Kidney epithelial cell (primary cell): ENCODE measurements at regions not wholly inside any gene's neighbourhood (a gene's known extent, or its start where the extent isn't known, plus 50 kb on each side); places are given as distances from the start of the nearest gene placed in this dataset.

Experiments
- DNase-seq: peaks from one replicate; pipeline ENCODE4 v3.0.0-alpha.2; 2010; ENCODE audit warnings: low read depth
- H3K27me3 ChIP-seq: 2 replicates; pipeline ENCODE4 v1.6.0; 2011; ENCODE audit warnings: low read length; ENCODE audit not compliant: control insufficient read depth, insufficient read depth
- H3K36me3 ChIP-seq: 2 replicates; pipeline ENCODE4 v1.5.1; 2011; ENCODE audit warnings: low read length; ENCODE audit not compliant: control insufficient read depth, insufficient read depth
- H3K4me3 ChIP-seq: 2 replicates; pipeline ENCODE4 v1.5.1; 2011; ENCODE audit warnings: low read depth, mild to moderate bottlenecking, control low read depth, low read length
- TF ChIP-seq, protein P1 (sequence below): IDR thresholded peaks from 2 replicates; pipeline ENCODE4 v1.5.1; 2011; ENCODE audit warnings: mild to moderate bottlenecking, moderate library complexity, low read length, control low read depth, inconsistent platforms; ENCODE audit not compliant: insufficient read depth, poor library complexity, severe bottlenecking

DNA sequence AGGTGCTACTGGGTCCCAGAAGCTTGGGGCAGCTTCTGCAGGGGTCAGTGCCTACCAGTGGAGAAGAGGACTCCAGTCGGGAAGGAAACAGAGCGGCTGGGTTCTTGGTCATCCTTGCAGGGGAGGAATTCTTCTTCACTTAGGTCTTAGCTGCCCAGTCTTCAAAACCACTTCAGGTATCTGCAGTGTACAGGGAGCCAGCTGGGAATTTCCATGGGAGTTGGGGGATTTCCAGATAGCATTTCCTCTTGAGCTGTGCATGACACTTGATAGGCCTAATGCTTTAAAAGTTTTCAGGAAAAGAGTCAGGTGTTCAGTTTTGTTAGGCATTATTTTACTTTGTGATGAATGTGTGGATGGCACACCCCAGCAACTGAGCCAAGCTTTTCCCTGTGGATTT lies 58.1 kb upstream of the ENPP6 start:
- no peaks in the 10 kb centered on the region for H3K27me3 ChIP-seq
- TF ChIP-seq, protein P1, sequence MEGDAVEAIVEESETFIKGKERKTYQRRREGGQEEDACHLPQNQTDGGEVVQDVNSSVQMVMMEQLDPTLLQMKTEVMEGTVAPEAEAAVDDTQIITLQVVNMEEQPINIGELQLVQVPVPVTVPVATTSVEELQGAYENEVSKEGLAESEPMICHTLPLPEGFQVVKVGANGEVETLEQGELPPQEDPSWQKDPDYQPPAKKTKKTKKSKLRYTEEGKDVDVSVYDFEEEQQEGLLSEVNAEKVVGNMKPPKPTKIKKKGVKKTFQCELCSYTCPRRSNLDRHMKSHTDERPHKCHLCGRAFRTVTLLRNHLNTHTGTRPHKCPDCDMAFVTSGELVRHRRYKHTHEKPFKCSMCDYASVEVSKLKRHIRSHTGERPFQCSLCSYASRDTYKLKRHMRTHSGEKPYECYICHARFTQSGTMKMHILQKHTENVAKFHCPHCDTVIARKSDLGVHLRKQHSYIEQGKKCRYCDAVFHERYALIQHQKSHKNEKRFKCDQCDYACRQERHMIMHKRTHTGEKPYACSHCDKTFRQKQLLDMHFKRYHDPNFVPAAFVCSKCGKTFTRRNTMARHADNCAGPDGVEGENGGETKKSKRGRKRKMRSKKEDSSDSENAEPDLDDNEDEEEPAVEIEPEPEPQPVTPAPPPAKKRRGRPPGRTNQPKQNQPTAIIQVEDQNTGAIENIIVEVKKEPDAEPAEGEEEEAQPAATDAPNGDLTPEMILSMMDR: no peak
- no peak for DNase-seq
- no peaks in the 10 kb centered on the region for H3K36me3 ChIP-seq
- H3K4me3 ChIP-seq: no peak overlapping the region

DNA sequence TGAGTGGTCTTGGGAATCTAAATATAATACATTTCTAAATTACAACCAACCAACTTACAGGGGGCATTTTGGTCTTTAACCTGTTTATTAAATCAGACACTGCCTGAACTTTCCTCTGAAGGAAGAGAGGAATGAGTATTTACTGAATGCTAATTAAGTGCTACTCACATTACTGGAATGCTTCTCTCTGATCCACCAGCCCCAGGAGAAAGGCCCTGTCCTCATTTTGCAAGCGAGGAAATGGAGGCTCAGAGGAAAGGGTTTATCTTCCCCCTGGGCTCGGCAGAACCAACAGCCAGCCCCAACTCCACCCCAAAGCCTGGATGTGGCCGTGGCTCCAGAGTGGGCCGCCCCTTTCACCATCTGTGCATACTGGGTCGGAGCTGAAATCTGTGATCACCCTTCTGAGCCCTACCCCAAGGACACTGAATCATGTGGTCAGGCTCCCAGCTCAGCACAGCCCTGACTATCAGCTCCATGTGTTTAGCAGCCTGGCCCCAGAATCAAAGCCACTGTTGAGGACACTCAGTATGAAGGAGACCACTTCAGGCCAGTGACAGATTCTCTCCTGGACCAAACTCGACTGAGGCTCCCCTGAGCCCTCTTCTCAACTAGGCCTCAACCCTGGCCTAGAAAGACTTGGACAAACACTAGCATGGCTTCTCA lies 56.7 kb upstream of the ENPP6 start:
- TF ChIP-seq, protein P1: no peak
- Histone ChIP-seq H3K27me3 (no peaks in the 10 kb centered on the region), H3K4me3 (no peak overlapping the region), H3K36me3 (no peaks in the 10 kb centered on the region)
- DNase-seq: no peak

DNA sequence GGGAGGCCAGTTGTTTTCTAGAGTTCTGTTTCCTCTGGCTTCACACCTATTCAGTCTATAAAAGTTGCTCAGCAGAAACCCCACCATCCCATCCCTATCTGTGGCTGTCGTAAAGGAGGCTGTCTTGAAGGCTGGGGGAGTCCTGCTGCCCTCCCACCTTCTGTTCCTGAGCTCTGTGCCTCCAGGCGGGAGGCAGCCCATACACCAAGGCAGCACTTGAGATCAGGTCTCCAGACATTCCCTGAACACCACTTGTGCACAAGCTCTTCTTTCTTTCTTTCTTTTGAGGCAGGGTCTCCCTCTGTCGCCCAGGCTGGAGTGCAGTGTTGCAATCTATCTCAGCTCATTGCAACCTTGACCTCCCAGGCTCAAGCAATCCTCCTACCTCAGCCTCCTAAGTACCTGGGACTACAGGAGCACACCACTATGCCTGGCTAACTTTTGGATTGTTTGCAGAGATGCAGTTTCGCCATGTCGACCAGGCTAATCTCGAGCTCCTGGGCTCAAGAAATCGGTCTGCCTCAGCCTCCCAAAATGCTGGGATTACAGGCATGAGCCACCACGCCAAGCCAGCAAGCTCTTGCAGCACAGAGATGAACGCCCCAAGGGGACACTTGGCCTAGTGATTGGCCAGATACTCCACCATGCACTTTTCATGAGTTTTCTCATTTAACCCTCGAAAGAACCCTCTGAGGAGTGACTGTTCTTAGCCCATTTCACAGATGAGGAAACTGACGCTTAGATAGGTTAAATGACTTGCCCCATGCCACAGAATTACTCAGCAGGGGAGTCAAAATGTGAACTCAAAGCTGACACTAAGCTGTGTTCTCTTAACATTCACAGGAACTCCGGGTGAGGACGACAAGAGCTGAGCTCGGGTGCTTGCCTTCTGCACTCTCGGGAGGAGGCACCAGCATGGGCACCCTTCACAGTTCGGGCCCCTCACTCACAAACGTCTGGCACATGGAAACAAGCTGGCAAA lies 55.8 kb upstream of the ENPP6 start:
- TF ChIP-seq, protein P1: no peak
- DNase-seq: no peak
- Histone ChIP-seq H3K27me3 (no peaks in the 10 kb centered on the region), H3K36me3 (no peaks in the 10 kb centered on the region), H3K4me3 (no peak overlapping the region)

DNA sequence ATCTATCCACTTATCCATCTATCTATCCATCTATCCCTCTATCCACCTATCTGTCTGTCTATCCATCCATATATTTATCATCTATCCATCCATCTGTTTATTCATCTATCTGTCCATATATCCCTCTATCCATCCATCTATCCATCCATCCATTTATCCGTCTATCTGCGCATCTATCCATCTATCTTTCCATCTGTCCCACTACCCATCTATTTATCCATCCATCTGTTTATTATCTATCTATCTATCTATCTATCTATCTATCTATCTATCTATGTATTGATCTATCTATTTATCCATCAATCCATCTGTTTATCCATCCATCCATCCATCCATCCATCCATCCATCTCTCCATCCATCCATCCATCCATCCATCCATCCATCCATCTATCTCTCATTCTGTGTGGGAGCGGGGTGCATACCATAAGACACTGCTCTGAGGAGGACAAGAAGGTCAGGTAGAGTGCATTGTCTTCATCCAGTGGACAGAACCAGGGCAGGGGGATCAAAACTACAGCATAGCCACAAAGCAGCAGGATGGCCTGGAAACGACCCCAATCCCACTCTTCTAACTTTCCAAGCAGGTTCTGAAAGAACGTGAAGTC lies 53.2 kb upstream of the ENPP6 start:
- no peak for DNase-seq
- H3K36me3 ChIP-seq: no peaks in the 10 kb centered on the region
- TF ChIP-seq, protein P1: no peak
- H3K27me3 ChIP-seq: no peaks in the 10 kb centered on the region
- H3K4me3 ChIP-seq: no peak overlapping the region

DNA sequence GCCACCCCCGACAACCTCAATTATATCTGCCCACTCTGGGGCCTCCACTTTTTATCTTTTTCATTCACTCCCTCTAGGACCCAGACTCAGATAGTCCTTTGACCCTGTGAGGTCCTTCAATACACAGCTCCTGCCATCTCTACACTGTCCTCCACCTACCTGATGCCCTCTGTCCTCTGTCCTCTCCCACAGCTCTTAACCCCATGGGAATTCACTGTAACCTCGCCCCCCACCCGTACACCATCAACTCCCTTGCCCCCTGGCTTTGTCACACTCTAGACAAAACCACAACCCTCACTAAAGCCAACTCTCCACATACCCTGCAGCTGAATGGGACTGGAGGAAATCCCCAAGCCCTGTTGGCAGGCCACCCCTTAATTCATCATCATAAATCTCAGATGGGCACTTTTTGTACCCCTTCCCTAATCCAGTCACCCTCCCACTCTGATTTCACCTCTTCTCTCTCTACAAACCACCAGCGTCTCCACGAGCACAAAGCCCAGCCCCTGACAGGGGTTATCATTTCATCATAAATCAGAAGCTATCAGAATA lies 52.3 kb upstream of the ENPP6 start:
- TF ChIP-seq, protein P1: no peak
- Histone ChIP-seq H3K4me3 (no peak overlapping the region), H3K36me3 (no peaks in the 10 kb centered on the region), H3K27me3 (no peaks in the 10 kb centered on the region)
- no peak for DNase-seq
